ENCODE measurements at regions not wholly inside any gene's neighbourhood (a gene's known extent, or its start where the extent isn't known, plus 50 kb on each side); places are given as distances from the start of the nearest gene placed in this dataset.

DNA sequence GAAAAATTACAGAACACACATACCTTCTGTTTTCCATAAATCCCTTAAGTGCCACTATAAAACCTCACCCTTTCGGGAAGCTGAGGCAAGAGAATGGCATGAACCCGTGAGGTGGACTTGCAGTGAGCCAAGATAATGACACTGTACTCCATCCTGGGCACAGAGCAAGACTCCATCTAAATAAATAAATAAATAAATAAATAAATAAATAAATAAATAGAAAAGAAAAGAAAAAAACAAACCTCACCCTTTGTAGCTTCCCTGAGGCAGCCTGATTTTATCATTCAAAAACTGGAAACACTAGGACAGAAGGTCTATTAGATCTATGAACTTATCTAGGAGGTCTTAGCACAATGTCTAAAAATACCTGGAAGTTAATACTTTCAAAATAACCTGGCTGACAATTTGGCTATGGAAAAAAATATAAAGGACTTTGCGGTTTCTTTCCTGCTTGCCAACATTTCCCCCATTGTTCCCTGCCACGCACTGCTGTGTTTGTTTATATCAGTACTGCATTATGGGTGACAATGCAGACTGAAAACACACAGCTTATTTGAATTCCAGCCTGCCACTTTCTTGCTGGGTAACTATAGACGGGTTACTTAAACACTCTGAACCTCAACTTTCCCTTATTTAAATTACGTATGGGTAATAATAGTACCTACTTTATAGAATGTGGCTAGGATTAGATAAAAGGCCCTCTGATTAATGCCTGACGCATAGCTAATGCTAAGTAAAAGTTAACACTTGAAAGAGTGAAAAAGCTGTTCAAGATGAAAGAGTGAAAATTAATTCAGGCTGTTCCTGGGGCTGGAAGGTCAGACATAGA is 313.0 kb downstream of the RDH14 start:
- TF ChIP-seq, protein P1, sequence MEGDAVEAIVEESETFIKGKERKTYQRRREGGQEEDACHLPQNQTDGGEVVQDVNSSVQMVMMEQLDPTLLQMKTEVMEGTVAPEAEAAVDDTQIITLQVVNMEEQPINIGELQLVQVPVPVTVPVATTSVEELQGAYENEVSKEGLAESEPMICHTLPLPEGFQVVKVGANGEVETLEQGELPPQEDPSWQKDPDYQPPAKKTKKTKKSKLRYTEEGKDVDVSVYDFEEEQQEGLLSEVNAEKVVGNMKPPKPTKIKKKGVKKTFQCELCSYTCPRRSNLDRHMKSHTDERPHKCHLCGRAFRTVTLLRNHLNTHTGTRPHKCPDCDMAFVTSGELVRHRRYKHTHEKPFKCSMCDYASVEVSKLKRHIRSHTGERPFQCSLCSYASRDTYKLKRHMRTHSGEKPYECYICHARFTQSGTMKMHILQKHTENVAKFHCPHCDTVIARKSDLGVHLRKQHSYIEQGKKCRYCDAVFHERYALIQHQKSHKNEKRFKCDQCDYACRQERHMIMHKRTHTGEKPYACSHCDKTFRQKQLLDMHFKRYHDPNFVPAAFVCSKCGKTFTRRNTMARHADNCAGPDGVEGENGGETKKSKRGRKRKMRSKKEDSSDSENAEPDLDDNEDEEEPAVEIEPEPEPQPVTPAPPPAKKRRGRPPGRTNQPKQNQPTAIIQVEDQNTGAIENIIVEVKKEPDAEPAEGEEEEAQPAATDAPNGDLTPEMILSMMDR (IDR thresholded peaks at IDR 0.05), result no peak
- TF ChIP-seq POLR2A (IDR thresholded peaks at IDR 0.05), result no peak
